PFSK-1 (cell line): ENCODE measurements at regions not wholly inside any gene's neighbourhood (a gene's known extent, or its start where the extent isn't known, plus 50 kb on each side); places are given as distances from the start of the nearest gene placed in this dataset.

Experiments
- FOXP2 ChIP-seq: optimal IDR thresholded peaks from 2 replicates; pipeline ENCODE3; 2011; ENCODE audit warnings: borderline replicate concordance, control low read depth, inconsistent platforms; ENCODE audit not compliant: insufficient read depth; ENCODE audit errors: extremely low read length, extremely low read depth
- POLR2AphosphoS5 ChIP-seq: IDR thresholded peaks from 2 replicates; pipeline ENCODE4 v1.6.1; 2012; ENCODE audit warnings: low read depth, mild to moderate bottlenecking, control low read depth, low read length, moderate library complexity
- REST ChIP-seq, 2 experiments: IDR thresholded peaks; 2 replicates each; pipeline versions ENCODE4 v1.6.1 to v1.8.0; 2011 to 2012; ENCODE audit warnings: low read depth in 2 of 2, low read length in 2 of 2, control low read depth in 1 of 2, inconsistent platforms in 1 of 2, mild to moderate bottlenecking in 1 of 2, moderate library complexity in 1 of 2; ENCODE audit not compliant: insufficient read depth in 1 of 2
- SIN3A ChIP-seq: IDR thresholded peaks from 2 replicates; pipeline ENCODE4 v1.6.1; 2012; ENCODE audit warnings: mild to moderate bottlenecking, low read length, moderate library complexity, borderline replicate concordance; ENCODE audit not compliant: insufficient read depth
- TAF1 ChIP-seq: IDR thresholded peaks from 2 replicates; pipeline ENCODE4 v1.6.1; 2012; ENCODE audit warnings: low read length, control low read depth, borderline replicate concordance; ENCODE audit not compliant: insufficient read depth

DNA sequence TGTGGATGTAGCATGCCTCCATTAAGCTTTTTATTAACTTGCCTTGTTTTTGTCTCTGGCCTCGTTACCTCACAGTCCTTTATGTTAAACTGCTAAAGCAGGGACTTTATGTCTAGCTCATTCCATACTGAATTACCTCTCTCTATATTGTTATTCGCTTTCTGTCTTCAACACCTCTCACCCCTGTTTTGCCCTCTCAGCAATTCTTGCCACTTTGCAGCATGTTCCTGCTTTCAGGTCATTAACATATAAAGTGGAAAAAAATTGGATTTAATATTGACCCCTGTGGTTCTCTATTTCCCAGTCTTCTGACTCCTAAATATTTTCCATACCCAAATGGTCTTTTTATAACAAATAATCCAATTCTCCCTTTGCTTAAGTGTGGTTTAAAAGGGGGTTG, 810.4 kb upstream of the KIF2B start:
- no peak for TF ChIP-seq POLR2AphosphoS5
- no peak for TF ChIP-seq REST (IDR thresholded peaks at IDR 0.05; ENCODE audit: insufficient read depth in 1 of 2, low read depth in 2 of 2, low read length in 2 of 2)
- TF ChIP-seq FOXP2: no peak
- no peak for TF ChIP-seq TAF1
- no peak for TF ChIP-seq SIN3A
